H9 (cell line): ENCODE measurements at regions not wholly inside any gene's neighbourhood (a gene's known extent, or its start where the extent isn't known, plus 50 kb on each side); places are given as distances from the start of the nearest gene placed in this dataset.

Experiments used
- DNase-seq: peaks from one replicate; pipeline ENCODE4 v3.0.0-alpha.2; 2017
- H2AFZ ChIP-seq: one replicate; pipeline ENCODE4 v1.6.1; 2013; ENCODE audit warnings: mild to moderate bottlenecking, low read length, control low read depth, moderate library complexity
- H2AK5ac ChIP-seq: 2 replicates; pipeline ENCODE4 v1.6.1; 2013; ENCODE audit warnings: low read length, control low read depth, mixed read lengths; ENCODE audit not compliant: insufficient read length
- H2BK120ac ChIP-seq: one replicate; pipeline ENCODE4 v1.6.1; 2013; ENCODE audit warnings: low read depth, mild to moderate bottlenecking, low read length, control low read depth, inconsistent platforms; ENCODE audit not compliant: poor library complexity, severe bottlenecking
- H2BK12ac ChIP-seq: 2 replicates; pipeline ENCODE4 v1.6.1; 2013; ENCODE audit warnings: low read length, control low read depth, mixed read lengths, low read depth; ENCODE audit not compliant: insufficient read length
- H2BK15ac ChIP-seq: 2 replicates; pipeline ENCODE4 v1.6.1; 2013; ENCODE audit warnings: low read depth, low read length, control low read depth
- H2BK20ac ChIP-seq: one replicate; pipeline ENCODE4 v1.6.1; 2013; ENCODE audit warnings: low read depth, mild to moderate bottlenecking, low read length, control low read depth, inconsistent platforms; ENCODE audit not compliant: poor library complexity, severe bottlenecking
- H2BK5ac ChIP-seq: 2 replicates; pipeline ENCODE4 v1.6.1; 2013; ENCODE audit warnings: low read length, control low read depth, mixed read lengths; ENCODE audit not compliant: insufficient read length
- H3K14ac ChIP-seq: 2 replicates; pipeline ENCODE4 v1.6.1; 2013; ENCODE audit warnings: low read length, control low read depth; ENCODE audit not compliant: insufficient read depth
- H3K18ac ChIP-seq: 2 replicates; pipeline ENCODE4 v1.6.1; 2013; ENCODE audit warnings: low read depth, mild to moderate bottlenecking, mixed read lengths, low read length, control low read depth; ENCODE audit not compliant: insufficient read length
- H3K23ac ChIP-seq: 2 replicates; pipeline ENCODE4 v1.6.1; 2013; ENCODE audit warnings: low read length, control low read depth, mixed read lengths, low read depth; ENCODE audit not compliant: insufficient read length
- H3K23me2 ChIP-seq: 2 replicates; pipeline ENCODE4 v1.6.1; 2013; ENCODE audit warnings: low read depth, mild to moderate bottlenecking, mixed read lengths, low read length, control low read depth; ENCODE audit not compliant: insufficient read length, poor library complexity, severe bottlenecking
- H3K27ac ChIP-seq: 2 replicates; pipeline ENCODE4 v1.5.1; 2013; ENCODE audit warnings: low read length, control low read depth, mixed read lengths, low read depth; ENCODE audit not compliant: insufficient read length
- H3K27me3 ChIP-seq: 2 replicates; pipeline ENCODE4 v1.6.1; 2013; ENCODE audit warnings: low read length, control low read depth, inconsistent platforms; ENCODE audit not compliant: insufficient read depth
- H3K4ac ChIP-seq: 2 replicates; pipeline ENCODE4 v1.6.1; 2013; ENCODE audit warnings: low read depth, mild to moderate bottlenecking, control low read depth, inconsistent platforms, low read length, moderate library complexity
- H3K4me1 ChIP-seq: 2 replicates; pipeline ENCODE4 v1.6.1; 2013; ENCODE audit warnings: low read length, control low read depth, inconsistent platforms; ENCODE audit not compliant: insufficient read depth
- H3K4me2 ChIP-seq: 2 replicates; pipeline ENCODE4 v1.6.1; 2013; ENCODE audit warnings: low read length, control low read depth, mixed read lengths; ENCODE audit not compliant: insufficient read length, insufficient read depth
- H3K56ac ChIP-seq: 2 replicates; pipeline ENCODE4 v1.6.1; 2013; ENCODE audit warnings: low read depth, mild to moderate bottlenecking, mixed read lengths, low read length, control low read depth; ENCODE audit not compliant: insufficient read length
- H3K79me1 ChIP-seq: 2 replicates; pipeline ENCODE4 v1.6.1; 2013; ENCODE audit warnings: low read depth, mild to moderate bottlenecking, moderate library complexity, low read length, control low read depth, inconsistent platforms; ENCODE audit not compliant: insufficient read depth, poor library complexity, severe bottlenecking
- H3K79me2 ChIP-seq: 2 replicates; pipeline ENCODE4 v1.6.1; 2013; ENCODE audit warnings: low read length, control low read depth, inconsistent platforms; ENCODE audit not compliant: insufficient read depth
- H3K9ac ChIP-seq: 2 replicates; pipeline ENCODE4 v1.6.1; 2013; ENCODE audit warnings: low read length, control low read depth, mixed read lengths; ENCODE audit not compliant: insufficient read length; ENCODE audit errors: extremely low read depth
- H3K9me3 ChIP-seq: one replicate; pipeline ENCODE4 v1.6.1; 2013; ENCODE audit warnings: low read depth, low read length, inconsistent platforms; ENCODE audit not compliant: control insufficient read depth
- H3T11ph ChIP-seq: one replicate; pipeline ENCODE4 v1.6.1; 2013; ENCODE audit warnings: mild to moderate bottlenecking, low read length, control low read depth, inconsistent platforms
- H4K20me1 ChIP-seq: one replicate; pipeline ENCODE4 v1.6.1; 2013; ENCODE audit not compliant: control insufficient read depth, insufficient read length, insufficient read depth
- H4K5ac ChIP-seq: 2 replicates; pipeline ENCODE4 v1.6.1; 2013; ENCODE audit warnings: low read depth, mild to moderate bottlenecking, mixed read lengths, low read length, control low read depth; ENCODE audit not compliant: insufficient read length
- H4K8ac ChIP-seq: replicated peaks from 2 replicates; pipeline ENCODE4 v1.6.1; 2013; ENCODE audit warnings: low read length, control low read depth, mixed read lengths, low read depth; ENCODE audit not compliant: insufficient read length
- H4K91ac ChIP-seq: 2 replicates; pipeline ENCODE4 v1.6.1; 2013; ENCODE audit warnings: low read depth, mild to moderate bottlenecking, moderate library complexity, mixed read lengths, low read length, control low read depth; ENCODE audit not compliant: insufficient read length
- H3K27ac Mint-ChIP-seq, 3 experiments: 2 replicates in 2 of 3; 3 replicates in 1 of 3; pipeline ENCODE4 v1.8.0; 2020 to 2021; ENCODE audit warnings: mixed read lengths in 3 of 3, mild to moderate bottlenecking in 1 of 3, moderate library complexity in 1 of 3
- H3K27me3 Mint-ChIP-seq: 2 replicates; pipeline ENCODE4 v1.8.0; 2021; ENCODE audit warnings: low read depth, mild to moderate bottlenecking, moderate library complexity, mixed read lengths
- H3K36me3 Mint-ChIP-seq, 3 experiments: 2 replicates in 2 of 3; 3 replicates in 1 of 3; pipeline ENCODE4 v1.8.0; 2020 to 2021; ENCODE audit warnings: low read depth in 3 of 3, mixed read lengths in 3 of 3; ENCODE audit not compliant: insufficient read depth in 1 of 3
- H3K4me1 Mint-ChIP-seq, 2 experiments: 2 replicates each; pipeline ENCODE4 v1.8.0; 2020; ENCODE audit warnings: mixed read lengths in 2 of 2
- H3K4me3 Mint-ChIP-seq, 2 experiments: 2 replicates in 1 of 2; 3 replicates in 1 of 2; pipeline ENCODE4 v1.8.0; 2020 to 2021; ENCODE audit warnings: mild to moderate bottlenecking in 2 of 2, mixed read lengths in 2 of 2, moderate library complexity in 1 of 2
- H3K9me3 Mint-ChIP-seq, 2 experiments: 2 replicates in 1 of 2; 3 replicates in 1 of 2; pipeline ENCODE4 v1.8.0; 2020; ENCODE audit warnings: mild to moderate bottlenecking in 2 of 2, mixed read lengths in 2 of 2, moderate library complexity in 1 of 2
- TF ChIP-seq, protein P1 (sequence below): fragments of 200-600 bp; sonication (generic); conservative IDR thresholded peaks from 3 replicates; pipeline ENCODE4 v1.8.0; 2021; ENCODE audit warnings: antibody characterized with exemption, mild to moderate bottlenecking

DNA sequence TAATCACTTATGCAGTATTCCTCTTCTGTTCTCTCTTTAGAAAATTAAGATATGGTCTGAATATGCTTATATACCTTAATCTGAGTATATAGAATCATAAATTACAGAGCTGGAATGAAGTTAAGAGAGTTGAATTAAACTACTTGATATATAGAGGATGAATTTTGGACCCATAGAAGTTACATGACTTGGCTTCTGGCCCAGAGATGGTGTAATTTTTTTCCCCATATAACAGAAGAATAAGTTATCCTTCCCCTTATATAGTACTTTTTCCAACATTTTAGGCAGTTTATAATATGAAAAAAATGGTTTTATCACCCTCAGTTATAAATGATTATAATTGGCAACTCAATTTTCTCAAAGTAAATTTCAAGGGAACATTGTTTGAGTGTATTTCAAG is 616.3 kb downstream of the TBC1D4 start:
- Histone ChIP-seq H2BK20ac (no peak overlapping the region), H2BK120ac (no peak overlapping the region), H3K27ac (no peak overlapping the region), H4K20me1 (no peaks in the 10 kb centered on the region), H3K79me2 (no peaks in the 10 kb centered on the region), H3K27me3 (no peaks in the 10 kb centered on the region), H3K9me3 (no peaks in the 10 kb centered on the region), H2AFZ (no peak overlapping the region), H4K5ac (no peak overlapping the region), H2BK15ac (no peak overlapping the region), H3K18ac (no peak overlapping the region), H3T11ph (no peak overlapping the region), H4K8ac (no peak overlapping the region), H3K14ac (no peak overlapping the region), H2BK5ac (no peak overlapping the region), H3K23me2 (no peaks in the 10 kb centered on the region), H3K23ac (no peak overlapping the region), H3K4me2 (no peak overlapping the region), H3K79me1 (no peaks in the 10 kb centered on the region), H3K4me1 (no peaks in the 10 kb centered on the region), H3K4ac (no peak overlapping the region), H2BK12ac (no peak overlapping the region), H3K56ac (no peak overlapping the region), H2AK5ac (no peak overlapping the region), H4K91ac (no peak overlapping the region), H3K9ac (no peak overlapping the region)
- TF ChIP-seq, protein P1, sequence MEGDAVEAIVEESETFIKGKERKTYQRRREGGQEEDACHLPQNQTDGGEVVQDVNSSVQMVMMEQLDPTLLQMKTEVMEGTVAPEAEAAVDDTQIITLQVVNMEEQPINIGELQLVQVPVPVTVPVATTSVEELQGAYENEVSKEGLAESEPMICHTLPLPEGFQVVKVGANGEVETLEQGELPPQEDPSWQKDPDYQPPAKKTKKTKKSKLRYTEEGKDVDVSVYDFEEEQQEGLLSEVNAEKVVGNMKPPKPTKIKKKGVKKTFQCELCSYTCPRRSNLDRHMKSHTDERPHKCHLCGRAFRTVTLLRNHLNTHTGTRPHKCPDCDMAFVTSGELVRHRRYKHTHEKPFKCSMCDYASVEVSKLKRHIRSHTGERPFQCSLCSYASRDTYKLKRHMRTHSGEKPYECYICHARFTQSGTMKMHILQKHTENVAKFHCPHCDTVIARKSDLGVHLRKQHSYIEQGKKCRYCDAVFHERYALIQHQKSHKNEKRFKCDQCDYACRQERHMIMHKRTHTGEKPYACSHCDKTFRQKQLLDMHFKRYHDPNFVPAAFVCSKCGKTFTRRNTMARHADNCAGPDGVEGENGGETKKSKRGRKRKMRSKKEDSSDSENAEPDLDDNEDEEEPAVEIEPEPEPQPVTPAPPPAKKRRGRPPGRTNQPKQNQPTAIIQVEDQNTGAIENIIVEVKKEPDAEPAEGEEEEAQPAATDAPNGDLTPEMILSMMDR, result no peak
- no peak for DNase-seq
- Mint-ChIP-seq H3K27ac (no peak overlapping the region), H3K4me1 (no peaks in the 10 kb centered on the region), H3K36me3 (peaks cover 0 to 14% (median 5%) of the 10 kb centered on the region in 3 experiments; a peak in 5 of 7 replicates), H3K27me3 (no peaks in the 10 kb centered on the region; the same call in 1 of the 2 replicates), H3K9me3 (peaks cover 10 to 13% of the 10 kb centered on the region in 2 experiments), H3K4me3 (no peak overlapping the region)
